ENCODE measurements at regions not wholly inside any gene's neighbourhood (a gene's known extent, or its start where the extent isn't known, plus 50 kb on each side); places are given as distances from the start of the nearest gene placed in this dataset.
"Not testable (repeated sequence)": the region's sequence is repeated elsewhere in the genome, so short reads cannot be mapped to it uniquely, and the experiment has no call there.

DNA sequence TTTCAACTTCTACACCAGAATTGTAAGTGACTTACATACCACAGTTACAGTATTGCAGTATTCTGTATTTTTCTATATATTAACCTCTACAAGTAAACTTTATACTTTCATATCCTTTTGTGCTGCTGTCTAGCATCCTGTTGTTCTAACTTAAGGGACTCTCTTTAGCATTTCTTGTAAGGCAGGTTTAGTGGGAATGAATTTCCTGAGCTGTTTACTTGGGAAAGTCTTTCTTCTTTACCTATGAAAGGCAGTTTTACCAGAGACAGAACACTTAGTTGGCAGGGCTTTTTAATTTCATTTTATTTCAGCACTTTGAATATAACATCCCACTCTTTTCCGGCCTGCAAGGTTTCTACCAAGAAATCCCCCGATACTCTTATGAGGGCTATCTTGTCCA is 75.8 kb upstream of the WAC start:
- Histone ChIP-seq H3K4me3 (ENCODE audit: low read length) (no peak overlapping the region), H3K4me1 (ENCODE audit: low read length) (no peaks in the 10 kb centered on the region), H3K9ac (ENCODE audit: low read length) (no peak overlapping the region), H4K20me1 (ENCODE audit: insufficient read depth, low read length) (no peaks in the 10 kb centered on the region), H3K79me2 (ENCODE audit: low read length) (no peaks in the 10 kb centered on the region), H3K4me2 (ENCODE audit: low read length) (no peak overlapping the region), H3K36me3 (replicated peaks; ENCODE audit: low read depth, low read length) (no peaks in the 10 kb centered on the region), H3K9me3 (ENCODE audit: insufficient read depth, low read length) (no peaks in the 10 kb centered on the region), H2AFZ (ENCODE audit: low read depth, low read length) (no peak overlapping the region), H3K27ac (ENCODE audit: low read length) (no peak overlapping the region), H3K27me3 (ENCODE audit: low read depth, low read length) (no peaks in the 10 kb centered on the region)
- TF ChIP-seq, protein P1, sequence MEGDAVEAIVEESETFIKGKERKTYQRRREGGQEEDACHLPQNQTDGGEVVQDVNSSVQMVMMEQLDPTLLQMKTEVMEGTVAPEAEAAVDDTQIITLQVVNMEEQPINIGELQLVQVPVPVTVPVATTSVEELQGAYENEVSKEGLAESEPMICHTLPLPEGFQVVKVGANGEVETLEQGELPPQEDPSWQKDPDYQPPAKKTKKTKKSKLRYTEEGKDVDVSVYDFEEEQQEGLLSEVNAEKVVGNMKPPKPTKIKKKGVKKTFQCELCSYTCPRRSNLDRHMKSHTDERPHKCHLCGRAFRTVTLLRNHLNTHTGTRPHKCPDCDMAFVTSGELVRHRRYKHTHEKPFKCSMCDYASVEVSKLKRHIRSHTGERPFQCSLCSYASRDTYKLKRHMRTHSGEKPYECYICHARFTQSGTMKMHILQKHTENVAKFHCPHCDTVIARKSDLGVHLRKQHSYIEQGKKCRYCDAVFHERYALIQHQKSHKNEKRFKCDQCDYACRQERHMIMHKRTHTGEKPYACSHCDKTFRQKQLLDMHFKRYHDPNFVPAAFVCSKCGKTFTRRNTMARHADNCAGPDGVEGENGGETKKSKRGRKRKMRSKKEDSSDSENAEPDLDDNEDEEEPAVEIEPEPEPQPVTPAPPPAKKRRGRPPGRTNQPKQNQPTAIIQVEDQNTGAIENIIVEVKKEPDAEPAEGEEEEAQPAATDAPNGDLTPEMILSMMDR (IDR thresholded peaks at IDR 0.05; ENCODE audit: low read depth, low read length), result no peak
- TF ChIP-seq EZH2phosphoT487 (IDR thresholded peaks at IDR 0.05; ENCODE audit: low read depth), result no peak

DNA sequence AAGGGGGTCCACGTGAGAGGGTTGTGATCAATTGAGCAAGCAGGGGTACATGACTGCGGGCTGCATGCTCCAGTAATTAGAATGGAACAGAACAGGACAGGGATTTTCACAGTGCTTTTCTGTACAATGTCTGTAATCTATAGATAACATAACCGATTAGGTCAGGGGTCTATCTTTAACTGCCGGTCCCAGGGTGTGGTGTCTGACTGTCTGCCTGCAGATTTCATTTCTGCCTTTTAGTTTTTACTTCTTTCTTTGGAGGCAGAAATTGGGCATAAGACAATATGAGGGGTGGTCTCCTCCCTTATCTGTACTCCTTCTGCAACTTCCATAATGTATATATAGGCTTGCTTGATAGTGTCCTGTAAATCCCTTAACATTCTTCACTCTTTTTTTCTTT is 75.0 kb upstream of the WAC start:
- H3K27ac ChIP-seq (ENCODE audit: low read length); H3K4me3 ChIP-seq (ENCODE audit: low read length); H3K4me2 ChIP-seq (ENCODE audit: low read length); H3K9me3 ChIP-seq (ENCODE audit: insufficient read depth, low read length); H4K20me1 ChIP-seq (ENCODE audit: insufficient read depth, low read length); H3K79me2 ChIP-seq (ENCODE audit: low read length); H2AFZ ChIP-seq (ENCODE audit: low read depth, low read length); H3K9ac ChIP-seq (ENCODE audit: low read length); H3K27me3 ChIP-seq (ENCODE audit: low read depth, low read length); H3K4me1 ChIP-seq (ENCODE audit: low read length); H3K36me3 ChIP-seq (replicated peaks; ENCODE audit: low read depth, low read length): not testable (repeated sequence)

DNA sequence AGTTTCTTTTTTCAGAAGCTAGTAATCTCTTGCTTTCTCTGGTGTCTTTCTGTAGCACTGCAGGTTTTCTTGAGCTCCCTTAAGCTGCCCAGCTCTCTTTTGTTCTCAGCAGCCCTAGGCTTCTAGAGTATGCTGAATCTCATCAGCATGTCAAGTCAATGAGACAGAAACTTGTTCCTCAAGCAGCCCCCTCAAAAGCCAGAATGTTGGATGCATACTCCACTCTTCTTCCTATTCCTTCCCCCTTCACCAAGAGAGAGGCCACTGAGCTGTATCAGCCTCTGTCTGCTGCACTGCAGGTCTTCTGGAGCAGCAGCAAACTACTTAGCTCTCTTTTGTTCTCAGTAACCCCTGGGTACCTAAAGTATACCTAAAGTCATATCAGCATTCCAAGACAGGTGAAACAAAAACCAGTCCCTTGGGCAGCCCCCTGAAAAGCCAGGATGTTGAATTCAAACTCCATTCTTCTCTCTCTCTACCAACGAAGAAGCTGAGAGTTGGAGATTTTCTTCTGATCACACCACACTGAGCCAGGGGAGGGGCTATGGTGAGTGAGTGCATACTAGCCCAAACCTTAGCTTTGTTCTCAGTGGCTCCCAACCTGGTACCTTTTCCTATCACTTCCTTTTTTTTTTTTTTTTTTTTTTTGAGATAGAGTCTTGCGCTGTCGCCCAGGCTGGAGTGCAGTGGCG is 73.3 kb upstream of the WAC start:
- no peak overlapping the region for H3K27ac ChIP-seq (ENCODE audit: low read length)
- no peak overlapping the region for H3K4me3 ChIP-seq (ENCODE audit: low read length)
- no peaks in the 10 kb centered on the region for H3K9me3 ChIP-seq (ENCODE audit: insufficient read depth, low read length)
- no peaks in the 10 kb centered on the region for H3K36me3 ChIP-seq (replicated peaks; ENCODE audit: low read depth, low read length)
- no peak overlapping the region for H3K9ac ChIP-seq (ENCODE audit: low read length)
- H3K79me2 ChIP-seq (ENCODE audit: low read length), result no peaks in the 10 kb centered on the region
- TF ChIP-seq, protein P1 (IDR thresholded peaks at IDR 0.05; ENCODE audit: low read depth, low read length), result no peak
- no peak for TF ChIP-seq EZH2phosphoT487 (IDR thresholded peaks at IDR 0.05; ENCODE audit: low read depth)
- no peak overlapping the region for H2AFZ ChIP-seq (ENCODE audit: low read depth, low read length)
- no peaks in the 10 kb centered on the region for H4K20me1 ChIP-seq (ENCODE audit: insufficient read depth, low read length)
- no peaks in the 10 kb centered on the region for H3K4me1 ChIP-seq (ENCODE audit: low read length)
- H3K27me3 ChIP-seq (ENCODE audit: low read depth, low read length), result no peaks in the 10 kb centered on the region
- H3K4me2 ChIP-seq (ENCODE audit: low read length), result no peak overlapping the region

DNA sequence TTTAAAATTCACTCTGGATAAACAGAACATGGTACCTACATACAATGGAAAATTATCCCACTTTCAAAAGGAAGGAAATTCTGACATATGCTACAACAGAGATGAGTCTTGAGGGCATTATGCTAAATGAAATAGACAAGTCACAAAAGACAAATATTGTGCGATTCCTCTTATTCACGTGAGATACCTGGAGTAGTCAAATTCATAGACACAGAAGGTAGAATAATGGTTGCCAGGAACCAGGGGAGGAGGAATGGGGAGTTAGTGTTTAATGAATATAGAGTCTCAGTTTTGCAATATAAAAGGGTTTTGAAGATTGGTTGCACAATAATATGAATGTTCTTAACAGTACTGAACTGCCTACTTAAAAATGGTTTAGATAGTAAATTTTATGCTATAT is 69.8 kb upstream of the WAC start:
- TF ChIP-seq, protein P1 (IDR thresholded peaks at IDR 0.05; ENCODE audit: low read depth, low read length), result no peak
- no peak for TF ChIP-seq EZH2phosphoT487 (IDR thresholded peaks at IDR 0.05; ENCODE audit: low read depth)
- H3K9ac ChIP-seq (ENCODE audit: low read length), result no peak overlapping the region
- no peaks in the 10 kb centered on the region for H3K36me3 ChIP-seq (replicated peaks; ENCODE audit: low read depth, low read length)
- H4K20me1 ChIP-seq (ENCODE audit: insufficient read depth, low read length), result no peaks in the 10 kb centered on the region
- no peak overlapping the region for H3K27ac ChIP-seq (ENCODE audit: low read length)
- H3K4me2 ChIP-seq (ENCODE audit: low read length), result no peak overlapping the region
- no peaks in the 10 kb centered on the region for H3K4me1 ChIP-seq (ENCODE audit: low read length)
- no peaks in the 10 kb centered on the region for H3K9me3 ChIP-seq (ENCODE audit: insufficient read depth, low read length)
- no peaks in the 10 kb centered on the region for H3K79me2 ChIP-seq (ENCODE audit: low read length)
- no peak overlapping the region for H2AFZ ChIP-seq (ENCODE audit: low read depth, low read length)
- H3K4me3 ChIP-seq (ENCODE audit: low read length), result no peak overlapping the region
- no peaks in the 10 kb centered on the region for H3K27me3 ChIP-seq (ENCODE audit: low read depth, low read length)
